ENCODE measurements at regions not wholly inside any gene's neighbourhood (a gene's known extent, or its start where the extent isn't known, plus 50 kb on each side); places are given as distances from the start of the nearest gene placed in this dataset.

- H3K36me3 ChIP-seq (ENCODE audit: control insufficient read depth, low read length), result no peaks in the 10 kb centered on the region
- H3K4me3 ChIP-seq (ENCODE audit: low read length), result no peak overlapping the region
- no peaks in the 10 kb centered on the region for H3K9me3 ChIP-seq (ENCODE audit: control insufficient read depth, insufficient read depth, low read length)
- no peaks in the 10 kb centered on the region for H3K9me2 ChIP-seq (replicated peaks; ENCODE audit: control insufficient read depth, low read length)
- no peak for TF ChIP-seq EZH2phosphoT487 (IDR thresholded peaks at IDR 0.05; ENCODE audit: borderline replicate concordance, low read length)
- TF ChIP-seq CTCF (IDR thresholded peaks at IDR 0.05; ENCODE audit: low read depth, low read length, poor library complexity, severe bottlenecking), result no peak
- H3K27ac ChIP-seq (ENCODE audit: low read depth, low read length), result no peak overlapping the region
- H3K4me1 ChIP-seq (ENCODE audit: control insufficient read depth, low read length), result peaks cover 2% of the 10 kb centered on the region; the same call in 1 of the 2 replicates
- H3K27me3 ChIP-seq (ENCODE audit: control insufficient read depth, low read length), result peaks cover 7% of the 10 kb centered on the region
- H3K4me2 ChIP-seq (ENCODE audit: low read length), result no peak overlapping the region
- no peaks in the 10 kb centered on the region; the same call in 1 of the 2 replicates for H3F3A ChIP-seq (ENCODE audit: control insufficient read depth, insufficient read depth)
- no peaks in the 10 kb centered on the region for H4K20me1 ChIP-seq (ENCODE audit: control insufficient read depth, insufficient read depth, low read depth, low read length)
- H3K79me2 ChIP-seq (ENCODE audit: control insufficient read depth, low read length), result no peaks in the 10 kb centered on the region
Observed at GRCh38 chr2:7127687-7128086, 210.5 kb downstream of the RNF144A start.

GRCh38 chr2:7131261-7131660, 214.0 kb downstream of the RNF144A start:
- Histone ChIP-seq H3K36me3 (ENCODE audit: control insufficient read depth, low read length) (no peaks in the 10 kb centered on the region), H3K4me3 (ENCODE audit: low read length) (no peak overlapping the region), H4K20me1 (ENCODE audit: control insufficient read depth, insufficient read depth, low read depth, low read length) (no peaks in the 10 kb centered on the region), H3K27ac (ENCODE audit: low read depth, low read length) (no peak overlapping the region), H3K27me3 (ENCODE audit: control insufficient read depth, low read length) (peaks cover 3% of the 10 kb centered on the region; the same call in 1 of the 2 replicates), H3K4me2 (ENCODE audit: low read length) (no peak overlapping the region), H3K79me2 (ENCODE audit: control insufficient read depth, low read length) (no peaks in the 10 kb centered on the region), H3K9me2 (replicated peaks; ENCODE audit: control insufficient read depth, low read length) (no peaks in the 10 kb centered on the region), H3K9me3 (ENCODE audit: control insufficient read depth, insufficient read depth, low read length) (no peaks in the 10 kb centered on the region), H3K4me1 (ENCODE audit: control insufficient read depth, low read length) (peaks cover 2% of the 10 kb centered on the region; the same call in 1 of the 2 replicates), H3F3A (ENCODE audit: control insufficient read depth, insufficient read depth) (no peaks in the 10 kb centered on the region; the same call in 1 of the 2 replicates)
- TF ChIP-seq CTCF (IDR thresholded peaks at IDR 0.05; ENCODE audit: low read depth, low read length, poor library complexity, severe bottlenecking), result no peak
- no peak for TF ChIP-seq EZH2phosphoT487 (IDR thresholded peaks at IDR 0.05; ENCODE audit: borderline replicate concordance, low read length)

- peaks cover 2% of the 10 kb centered on the region; the same call in 1 of the 2 replicates for H3K4me1 ChIP-seq (ENCODE audit: control insufficient read depth, low read length)
- no peaks in the 10 kb centered on the region for H3K9me2 ChIP-seq (replicated peaks; ENCODE audit: control insufficient read depth, low read length)
- no peaks in the 10 kb centered on the region for H3K36me3 ChIP-seq (ENCODE audit: control insufficient read depth, low read length)
- no peak for TF ChIP-seq CTCF (IDR thresholded peaks at IDR 0.05; ENCODE audit: low read depth, low read length, poor library complexity, severe bottlenecking)
- no peak for TF ChIP-seq EZH2phosphoT487 (IDR thresholded peaks at IDR 0.05; ENCODE audit: borderline replicate concordance, low read length)
- no peak overlapping the region for H3K27ac ChIP-seq (ENCODE audit: low read depth, low read length)
- no peak overlapping the region for H3K4me2 ChIP-seq (ENCODE audit: low read length)
- no peaks in the 10 kb centered on the region for H3K9me3 ChIP-seq (ENCODE audit: control insufficient read depth, insufficient read depth, low read length)
- no peaks in the 10 kb centered on the region; the same call in 1 of the 2 replicates for H3F3A ChIP-seq (ENCODE audit: control insufficient read depth, insufficient read depth)
- no peaks in the 10 kb centered on the region for H4K20me1 ChIP-seq (ENCODE audit: control insufficient read depth, insufficient read depth, low read depth, low read length)
- no peak overlapping the region for H3K4me3 ChIP-seq (ENCODE audit: low read length)
- peaks cover 3% of the 10 kb centered on the region; the same call in 1 of the 2 replicates for H3K27me3 ChIP-seq (ENCODE audit: control insufficient read depth, low read length)
- H3K79me2 ChIP-seq (ENCODE audit: control insufficient read depth, low read length), result no peaks in the 10 kb centered on the region
Observed at GRCh38 chr2:7132753-7133152, 215.5 kb downstream of the RNF144A start.

Measured in DOHH2 (cell line).